Activated T-helper 9 cell treated with anti-CD3 and anti-CD28 coated beads, Interleukin-2, amount 50 U/mL, for 16 hours (primary cell): ENCODE measurements at regions not wholly inside any gene's neighbourhood (a gene's known extent, or its start where the extent isn't known, plus 50 kb on each side); places are given as distances from the start of the nearest gene placed in this dataset.

Source experiments
- DNase-seq: peaks from one replicate; pipeline ENCODE4 v3.0.0-alpha.2; 2020; ENCODE audit warnings: low read depth

- no peak for DNase-seq
Observed at GRCh38 chr11:116557282-116557681, 215.5 kb downstream of the BUD13 start.

- no peak for DNase-seq
Observed at GRCh38 chr11:116556483-116556882, 216.3 kb downstream of the BUD13 start.

GRCh38 chr11:116553482-116553881 lies 219.3 kb downstream of the BUD13 start:
- DNase-seq, result no peak

- no peak for DNase-seq
Observed at GRCh38 chr11:116551576-116551975, 221.2 kb downstream of the BUD13 start.

- DNase-seq, result no peak
Observed at GRCh38 chr11:116548256-116548655, 224.5 kb downstream of the BUD13 start.

GRCh38 chr11:116547571-116547970 lies 225.2 kb downstream of the BUD13 start:
- DNase-seq, result no peak

- no peak for DNase-seq
Observed at GRCh38 chr11:116545912-116546311, 226.9 kb downstream of the BUD13 start.

GRCh38 chr11:116544721-116545120 lies 228.1 kb downstream of the BUD13 start:
- DNase-seq, result no peak

- DNase-seq, result no peak
Observed at GRCh38 chr11:116543911-116544475, 228.8 kb downstream of the BUD13 start.

GRCh38 chr11:116543099-116543498 lies 229.7 kb downstream of the BUD13 start:
- no peak for DNase-seq

- no peak for DNase-seq
Observed at GRCh38 chr11:116542406-116542805, 230.4 kb downstream of the BUD13 start.

- DNase-seq, result no peak
Observed at GRCh38 chr11:116541460-116541859, 231.3 kb downstream of the BUD13 start.

GRCh38 chr11:116540645-116541304 lies 232.0 kb downstream of the BUD13 start:
- no peak for DNase-seq

- DNase-seq, result no peak
Observed at GRCh38 chr11:116539836-116540418, 232.9 kb downstream of the BUD13 start.

GRCh38 chr11:116539211-116539610 lies 233.6 kb downstream of the BUD13 start:
- DNase-seq, result no peak

GRCh38 chr11:116538677-116539076 lies 234.1 kb downstream of the BUD13 start:
- DNase-seq, result no peak

GRCh38 chr11:116537709-116538108 lies 235.1 kb downstream of the BUD13 start:
- no peak for DNase-seq

- no peak for DNase-seq
Observed at GRCh38 chr11:116537121-116537520, 235.7 kb downstream of the BUD13 start.

GRCh38 chr11:116536416-116536815 lies 236.4 kb downstream of the BUD13 start:
- DNase-seq, result no peak

GRCh38 chr11:116535994-116536393 lies 236.8 kb downstream of the BUD13 start:
- no peak for DNase-seq

- DNase-seq, result no peak
Observed at GRCh38 chr11:116535120-116535519, 237.7 kb downstream of the BUD13 start.

- DNase-seq, result no peak
Observed at GRCh38 chr11:116534270-116534975, 238.4 kb downstream of the BUD13 start.

- DNase-seq, result no peak
Observed at GRCh38 chr11:116533186-116533825, 239.5 kb downstream of the BUD13 start.
